HFFc6 (cell line): ENCODE measurements at regions not wholly inside any gene's neighbourhood (a gene's known extent, or its start where the extent isn't known, plus 50 kb on each side); places are given as distances from the start of the nearest gene placed in this dataset.

Experiments
- DNase-seq: peaks from one replicate; pipeline ENCODE4 v3.0.0-alpha.2; 2018
- H3K27ac Mint-ChIP-seq: 2 replicates; pipeline ENCODE4 v1.8.0; 2020; ENCODE audit warnings: mild to moderate bottlenecking, mixed read lengths
- H3K27me3 Mint-ChIP-seq: 2 replicates; pipeline ENCODE4 v1.8.0; 2021; ENCODE audit warnings: mild to moderate bottlenecking, moderate library complexity, mixed read lengths; ENCODE audit not compliant: insufficient read depth
- H3K36me3 Mint-ChIP-seq: 2 replicates; pipeline ENCODE4 v1.8.0; 2021; ENCODE audit warnings: low read depth, mixed read lengths
- H3K4me1 Mint-ChIP-seq: 2 replicates; pipeline ENCODE4 v1.8.0; 2020; ENCODE audit warnings: low read depth, mixed read lengths
- H3K4me3 Mint-ChIP-seq: 2 replicates; pipeline ENCODE4 v1.8.0; 2020; ENCODE audit warnings: mild to moderate bottlenecking, moderate library complexity, mixed read lengths
- H3K9me3 Mint-ChIP-seq: 2 replicates; pipeline ENCODE4 v1.8.0; 2020; ENCODE audit warnings: mild to moderate bottlenecking, mixed read lengths
- CTCF ChIP-seq: fragments of 200-600 bp; sonication (generic); IDR thresholded peaks from 2 replicates; pipeline ENCODE4 v1.5.0; 2021; ENCODE audit warnings: antibody characterized with exemption, mild to moderate bottlenecking

DNA sequence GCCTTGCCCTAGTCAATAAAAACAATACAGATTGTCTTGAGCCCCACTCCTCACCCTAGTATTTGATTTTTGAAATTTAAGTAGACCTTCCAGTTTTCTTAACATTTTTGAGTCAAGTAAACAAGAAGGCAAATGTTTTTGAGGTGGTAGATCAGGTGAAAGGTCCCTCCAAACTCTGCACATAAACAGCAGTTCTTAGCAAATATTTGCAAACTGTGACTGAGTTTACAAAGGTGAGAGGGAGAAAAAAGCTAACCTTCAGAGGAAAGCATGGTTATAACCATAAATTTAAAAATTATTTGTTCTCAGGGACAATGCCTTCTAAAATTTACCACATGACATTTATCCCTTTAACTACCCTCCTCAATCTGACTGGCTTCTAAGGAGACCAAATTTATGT lies 84.6 kb upstream of the PCDH17 start:
- no peak overlapping the region for H3K27ac Mint-ChIP-seq
- no peak for DNase-seq
- peaks cover 20% of the 10 kb centered on the region for H3K9me3 Mint-ChIP-seq
- no peaks in the 10 kb centered on the region for H3K4me1 Mint-ChIP-seq
- no peaks in the 10 kb centered on the region for H3K36me3 Mint-ChIP-seq
- no peaks in the 10 kb centered on the region for H3K27me3 Mint-ChIP-seq
- H3K4me3 Mint-ChIP-seq = no peak overlapping the region
- no peak for TF ChIP-seq CTCF

- H3K27ac Mint-ChIP-seq = no peak overlapping the region
- no peak for DNase-seq
- H3K4me3 Mint-ChIP-seq = no peak overlapping the region
- H3K9me3 Mint-ChIP-seq = peaks cover 39% of the 10 kb centered on the region
- no peaks in the 10 kb centered on the region for H3K27me3 Mint-ChIP-seq
- no peak for TF ChIP-seq CTCF
- H3K36me3 Mint-ChIP-seq = no peaks in the 10 kb centered on the region
- H3K4me1 Mint-ChIP-seq = no peaks in the 10 kb centered on the region
Observed at GRCh38 chr13:57552437-57552836, 79.1 kb upstream of the PCDH17 start.

GRCh38 chr13:57553932-57554331 lies 77.6 kb upstream of the PCDH17 start:
- Mint-ChIP-seq H3K4me3 (no peak overlapping the region), H3K27ac (no peak overlapping the region)
- TF ChIP-seq CTCF = no peak

DNA sequence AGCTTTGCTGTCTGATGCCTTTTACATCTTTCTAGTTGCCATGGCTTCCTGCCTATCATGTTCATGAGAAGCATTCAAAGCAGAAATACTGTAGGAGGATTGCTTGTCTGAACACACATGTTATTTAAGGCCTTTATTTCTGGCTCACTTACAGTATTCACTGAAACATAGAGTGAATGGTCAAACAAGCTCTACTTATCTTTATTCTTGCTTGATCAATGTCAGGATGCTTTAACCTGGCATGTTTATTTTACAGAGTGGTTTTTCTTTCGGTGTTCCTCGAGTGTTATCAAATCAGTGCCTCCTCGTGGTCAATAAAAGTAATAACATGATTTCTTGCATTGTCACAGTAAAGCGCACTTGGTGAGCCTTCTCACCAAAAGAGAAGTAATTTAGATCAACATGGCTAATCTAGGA lies 73.5 kb upstream of the PCDH17 start:
- no peaks in the 10 kb centered on the region for H3K4me1 Mint-ChIP-seq
- no peak overlapping the region for H3K4me3 Mint-ChIP-seq
- no peak for DNase-seq
- H3K9me3 Mint-ChIP-seq = peaks cover 22% of the 10 kb centered on the region
- no peaks in the 10 kb centered on the region for H3K36me3 Mint-ChIP-seq
- H3K27me3 Mint-ChIP-seq = no peaks in the 10 kb centered on the region
- no peak for TF ChIP-seq CTCF
- H3K27ac Mint-ChIP-seq = no peak overlapping the region

More at GRCh38 chr13:57553932-57554331, 77.6 kb upstream of the PCDH17 start:
- H3K4me1 Mint-ChIP-seq = no peaks in the 10 kb centered on the region
- no peak for DNase-seq
- no peaks in the 10 kb centered on the region for H3K27me3 Mint-ChIP-seq
- peaks cover 39% of the 10 kb centered on the region for H3K9me3 Mint-ChIP-seq
- H3K36me3 Mint-ChIP-seq = no peaks in the 10 kb centered on the region

GRCh38 chr13:57568865-57569264 lies 62.7 kb upstream of the PCDH17 start:
- Mint-ChIP-seq H3K4me3 (no peak overlapping the region), H3K9me3 (peaks cover 33% of the 10 kb centered on the region), H3K4me1 (no peaks in the 10 kb centered on the region), H3K27ac (no peak overlapping the region), H3K36me3 (no peaks in the 10 kb centered on the region), H3K27me3 (no peaks in the 10 kb centered on the region)
- TF ChIP-seq CTCF = no peak
- no peak for DNase-seq

GRCh38 chr13:57569986-57570385 lies 61.6 kb upstream of the PCDH17 start:
- no peak overlapping the region for H3K4me3 Mint-ChIP-seq
- TF ChIP-seq CTCF = no peak
- no peaks in the 10 kb centered on the region for H3K27me3 Mint-ChIP-seq
- H3K27ac Mint-ChIP-seq = no peak overlapping the region
- no peaks in the 10 kb centered on the region for H3K4me1 Mint-ChIP-seq
- DNase-seq = no peak
- H3K9me3 Mint-ChIP-seq = peaks cover 33% of the 10 kb centered on the region
- no peaks in the 10 kb centered on the region for H3K36me3 Mint-ChIP-seq
